SK-N-MC (cell line): ENCODE measurements at regions not wholly inside any gene's neighbourhood (a gene's known extent, or its start where the extent isn't known, plus 50 kb on each side); places are given as distances from the start of the nearest gene placed in this dataset.

ENCODE experiments used
- EZH2 ChIP-seq: fragments of 200-600 bp; sonication (generic); IDR thresholded peaks from one replicate; pipeline ENCODE4 v1.6.1; 2017; ENCODE audit warnings: antibody characterized with exemption
- FOXP2 ChIP-seq: optimal IDR thresholded peaks from 2 replicates; pipeline ENCODE3; 2011; ENCODE audit warnings: mild to moderate bottlenecking, moderate library complexity; ENCODE audit not compliant: insufficient read depth; ENCODE audit errors: extremely low read length, control extremely low read depth
- POLR2AphosphoS5 ChIP-seq: IDR thresholded peaks from 2 replicates; pipeline ENCODE4 v1.6.1; 2012; ENCODE audit warnings: mild to moderate bottlenecking, low read depth, low read length, borderline replicate concordance

- no peak for TF ChIP-seq EZH2
- TF ChIP-seq POLR2AphosphoS5, result no peak
- TF ChIP-seq FOXP2, result no peak
Measured at GRCh38 chr5:112656451-112656850, 81.2 kb upstream of the APC start.
